ENCODE measurements at regions not wholly inside any gene's neighbourhood (a gene's known extent, or its start where the extent isn't known, plus 50 kb on each side); places are given as distances from the start of the nearest gene placed in this dataset.

DNA sequence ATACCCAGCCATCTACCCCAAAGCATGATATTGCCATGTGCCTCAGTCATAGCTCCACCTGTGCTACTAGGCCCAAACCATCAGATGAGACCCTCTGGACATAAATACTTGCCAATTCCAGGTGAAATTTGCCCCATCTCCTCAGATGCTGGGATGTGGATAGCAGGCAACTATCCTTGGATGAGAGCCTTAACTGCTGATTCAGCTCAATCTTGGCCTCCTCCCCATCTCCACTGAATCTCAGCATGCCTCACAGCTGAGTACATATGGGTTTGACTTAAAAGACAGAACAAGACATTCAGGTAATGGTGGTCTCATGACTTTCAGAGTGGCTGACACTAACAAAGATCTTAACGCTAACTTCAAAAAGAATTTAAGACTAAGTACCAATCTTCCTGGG, 50.8 kb upstream of the KLHL13 start:
- TF ChIP-seq, protein P1, sequence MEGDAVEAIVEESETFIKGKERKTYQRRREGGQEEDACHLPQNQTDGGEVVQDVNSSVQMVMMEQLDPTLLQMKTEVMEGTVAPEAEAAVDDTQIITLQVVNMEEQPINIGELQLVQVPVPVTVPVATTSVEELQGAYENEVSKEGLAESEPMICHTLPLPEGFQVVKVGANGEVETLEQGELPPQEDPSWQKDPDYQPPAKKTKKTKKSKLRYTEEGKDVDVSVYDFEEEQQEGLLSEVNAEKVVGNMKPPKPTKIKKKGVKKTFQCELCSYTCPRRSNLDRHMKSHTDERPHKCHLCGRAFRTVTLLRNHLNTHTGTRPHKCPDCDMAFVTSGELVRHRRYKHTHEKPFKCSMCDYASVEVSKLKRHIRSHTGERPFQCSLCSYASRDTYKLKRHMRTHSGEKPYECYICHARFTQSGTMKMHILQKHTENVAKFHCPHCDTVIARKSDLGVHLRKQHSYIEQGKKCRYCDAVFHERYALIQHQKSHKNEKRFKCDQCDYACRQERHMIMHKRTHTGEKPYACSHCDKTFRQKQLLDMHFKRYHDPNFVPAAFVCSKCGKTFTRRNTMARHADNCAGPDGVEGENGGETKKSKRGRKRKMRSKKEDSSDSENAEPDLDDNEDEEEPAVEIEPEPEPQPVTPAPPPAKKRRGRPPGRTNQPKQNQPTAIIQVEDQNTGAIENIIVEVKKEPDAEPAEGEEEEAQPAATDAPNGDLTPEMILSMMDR (IDR thresholded peaks at IDR 0.05; ENCODE audit: low read depth, low read length) = no peak

DNA sequence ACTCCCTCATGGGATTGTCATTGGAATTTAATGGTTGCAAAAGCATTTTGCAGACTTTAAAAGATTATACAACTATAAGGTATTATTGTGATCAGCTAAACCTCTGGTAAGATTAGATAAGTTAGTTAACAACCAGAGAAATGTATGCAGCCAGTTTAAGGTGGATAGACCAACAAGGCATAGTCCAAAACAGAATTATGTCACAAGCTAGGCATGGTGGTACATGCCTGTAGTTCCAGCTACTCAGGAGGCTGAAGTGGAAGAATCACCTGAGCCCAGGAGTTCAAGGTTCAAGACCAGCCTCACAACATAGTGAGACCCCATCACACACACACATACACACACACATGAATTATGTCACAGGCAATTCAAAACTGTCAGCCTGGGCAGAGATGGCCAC, 54.7 kb upstream of the KLHL13 start:
- TF ChIP-seq, protein P1 (IDR thresholded peaks at IDR 0.05; ENCODE audit: low read depth, low read length) = no peak
- no peak overlapping the region for H3K4me3 ChIP-seq (ENCODE audit: low read depth, low read length)

More for the DNA sequence above, 50.8 kb upstream of the KLHL13 start:
- H3K4me3 ChIP-seq (ENCODE audit: low read depth, low read length) = no peak overlapping the region

DNA sequence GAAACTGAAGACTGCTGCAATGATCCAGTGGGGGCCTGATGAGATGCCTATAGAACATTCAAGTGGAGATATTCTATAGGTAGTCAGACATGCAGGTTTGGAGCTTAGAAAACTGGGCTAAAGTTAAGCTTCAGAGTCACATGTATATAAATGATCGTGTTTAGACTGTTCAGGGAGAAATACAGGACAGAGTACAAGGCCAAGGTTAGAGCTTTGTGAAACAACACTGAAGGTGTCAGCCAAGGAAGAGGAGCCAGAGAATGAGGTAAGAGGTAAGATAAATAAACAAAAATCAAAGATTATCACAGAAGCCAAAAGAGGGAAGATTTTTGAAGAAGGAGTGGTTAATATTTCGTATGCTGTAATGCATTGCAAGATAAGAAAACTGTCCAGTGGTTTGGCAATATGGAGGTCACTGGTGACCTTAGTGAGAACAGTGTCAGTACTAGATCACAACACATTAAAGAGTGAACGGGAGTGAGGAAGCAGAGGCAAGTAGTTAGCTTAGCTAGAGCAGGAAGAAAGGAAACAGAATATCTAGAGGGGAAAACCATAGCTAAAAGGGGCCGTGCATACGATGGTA, 58.0 kb upstream of the KLHL13 start:
- H3K4me3 ChIP-seq (ENCODE audit: low read depth, low read length) = no peak overlapping the region
- TF ChIP-seq, protein P1 (IDR thresholded peaks at IDR 0.05; ENCODE audit: low read depth, low read length) = no peak

DNA sequence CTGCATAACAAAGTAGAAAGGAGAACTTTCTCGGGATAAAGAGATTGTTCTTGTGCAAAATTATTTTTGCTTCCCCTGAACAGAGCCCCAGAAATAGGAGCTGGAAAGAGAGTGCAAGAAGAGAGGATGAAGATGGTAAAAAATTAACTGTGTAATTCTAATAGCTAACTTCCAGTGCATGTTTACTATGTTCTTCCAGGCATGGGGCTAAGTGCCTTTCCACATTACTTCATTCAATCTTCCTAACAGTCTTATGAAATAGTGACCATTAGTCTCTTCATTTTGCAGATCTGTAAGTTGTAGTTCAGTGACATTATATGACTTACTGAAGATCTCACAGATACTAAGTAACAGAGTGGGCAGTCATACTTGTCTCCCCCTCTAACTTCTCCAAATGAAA, 61.1 kb upstream of the KLHL13 start:
- H3K4me3 ChIP-seq (ENCODE audit: low read depth, low read length) = no peak overlapping the region
- TF ChIP-seq, protein P1 (IDR thresholded peaks at IDR 0.05; ENCODE audit: low read depth, low read length) = no peak

DNA sequence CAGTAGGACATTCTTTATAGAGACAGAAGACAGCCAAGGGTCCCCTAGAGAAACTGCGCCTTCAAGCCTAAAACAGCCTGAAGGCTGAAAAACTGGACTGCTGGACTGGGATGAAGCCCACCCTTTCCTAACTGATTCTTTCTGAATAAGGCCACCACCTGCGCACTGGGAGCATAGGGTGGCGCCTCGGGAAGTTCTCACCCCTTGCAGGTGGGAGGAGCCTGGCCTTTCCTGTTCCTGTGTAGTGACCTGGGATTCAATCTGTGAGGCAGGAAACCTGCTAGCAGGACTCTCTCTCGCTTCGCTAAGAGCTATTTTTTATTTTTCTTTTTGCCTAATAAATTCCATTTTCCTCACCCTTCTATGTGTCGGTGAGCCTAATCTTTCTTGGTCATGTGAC, 61.8 kb upstream of the KLHL13 start:
- TF ChIP-seq, protein P1 (IDR thresholded peaks at IDR 0.05; ENCODE audit: low read depth, low read length) = no peak
- no peak overlapping the region for H3K4me3 ChIP-seq (ENCODE audit: low read depth, low read length)

DNA sequence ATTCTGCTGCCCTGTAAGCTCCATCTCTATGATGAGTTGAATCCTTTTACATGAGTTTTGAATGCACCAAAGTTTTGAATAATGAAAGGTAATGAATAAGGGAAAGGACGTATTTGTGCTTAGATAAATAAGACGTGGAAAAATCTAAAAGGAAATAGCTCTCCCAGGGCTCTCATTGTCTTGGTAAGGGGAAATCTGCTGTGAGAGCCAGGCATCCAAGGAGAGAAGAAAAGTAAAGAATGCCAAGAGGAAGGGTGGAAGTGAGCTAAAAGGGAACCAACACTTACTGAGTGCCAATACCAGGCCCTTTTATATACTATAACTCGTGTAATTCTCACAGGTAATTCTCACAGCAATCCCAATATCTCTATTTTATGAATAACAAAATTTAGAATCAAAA, 62.6 kb upstream of the KLHL13 start:
- TF ChIP-seq, protein P1 (IDR thresholded peaks at IDR 0.05; ENCODE audit: low read depth, low read length) = no peak
- H3K4me3 ChIP-seq (ENCODE audit: low read depth, low read length) = no peak overlapping the region

DNA sequence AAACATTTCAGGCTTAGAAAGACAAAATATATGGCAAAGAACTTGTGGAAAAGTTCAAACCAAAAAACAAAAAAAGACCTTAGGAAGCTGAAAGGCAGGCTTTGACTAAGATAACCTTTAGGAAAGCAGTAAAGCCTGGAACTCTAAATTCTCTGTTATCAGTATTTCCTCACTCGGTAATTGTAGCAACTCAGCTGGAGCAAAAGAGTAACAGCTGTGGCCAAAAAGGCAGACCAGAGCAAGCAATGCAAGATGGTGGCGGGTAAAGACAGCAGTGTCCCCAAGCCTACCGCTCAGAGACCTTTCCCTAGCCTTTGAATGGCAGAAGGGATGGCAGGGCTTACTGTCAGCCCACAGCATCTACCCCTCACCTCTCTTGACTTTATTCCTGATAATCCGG, 63.1 kb upstream of the KLHL13 start:
- TF ChIP-seq, protein P1 (IDR thresholded peaks at IDR 0.05; ENCODE audit: low read depth, low read length) = no peak
- H3K4me3 ChIP-seq (ENCODE audit: low read depth, low read length) = no peak overlapping the region
